Lower leg skin (tissue), 4 donors: ENCODE measurements at regions not wholly inside any gene's neighbourhood (a gene's known extent, or its start where the extent isn't known, plus 50 kb on each side); places are given as distances from the start of the nearest gene placed in this dataset.
"Not testable (repeated sequence)": the region's sequence is repeated elsewhere in the genome, so short reads cannot be mapped to it uniquely, and the experiment has no call there.

Source experiments
- DNase-seq, 2 donors: peaks; one replicate each; pipeline ENCODE4 v3.0.0-alpha.2; 2019; ENCODE audit warnings: low spot score in 2 of 2
- H3K4me3 ChIP-seq: fragments of 200-600 bp; sonication (generic); 2 replicates; pipeline ENCODE4 v1.5.1; 2017; ENCODE audit warnings: mild to moderate bottlenecking, low read depth; ENCODE audit not compliant: poor library complexity, severe bottlenecking
- POLR2A ChIP-seq, 2 donors: fragments of 450-650 bp; IDR thresholded peaks; one replicate each; pipeline ENCODE4 v1.6.1; 2016 to 2017; ENCODE audit warnings: antibody characterized with exemption in 2 of 2, mild to moderate bottlenecking in 1 of 2, moderate library complexity in 1 of 2
- WGBS, 2 donors: methylation state at CpG; one replicate each; pipeline ENCODE4 v1.1.5; 2018; 5-methylcytosine and 5-hydroxymethylcytosine counted together
- intact Hi-C: fragments of 100-400 bp; cut with DNase I; formaldehyde crosslinking; loops from one replicate; pipeline ENCODE4 v1.15.0; 2023; ENCODE audit warnings: low total_unique reads
- TF ChIP-seq, protein P1 (sequence below), 3 donors: fragments of 450-650 bp; IDR thresholded peaks; one replicate each; pipeline ENCODE4 v1.5.1; 2016; ENCODE audit warnings: antibody characterized with exemption in 3 of 3, mild to moderate bottlenecking in 3 of 3, moderate library complexity in 2 of 3

DNA sequence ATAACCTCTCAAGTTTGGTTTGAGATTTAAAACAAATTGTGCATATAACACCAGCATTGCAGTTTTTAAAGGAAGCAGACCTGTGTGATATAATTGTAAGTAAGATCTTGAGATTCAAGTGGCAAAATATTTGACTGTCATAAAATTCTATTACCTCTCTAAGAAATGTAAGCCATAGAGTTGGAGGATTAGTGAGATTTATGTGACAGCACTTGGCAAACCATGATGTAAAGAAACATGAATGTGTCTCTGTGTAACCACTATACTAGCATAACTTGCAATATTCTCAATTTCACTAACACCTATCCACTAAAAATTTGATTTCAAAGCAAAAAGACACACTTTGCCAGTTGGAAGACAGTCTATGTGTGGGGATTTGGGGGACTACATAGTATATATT, 190.2 kb upstream of the SSTR4 start:
- TF ChIP-seq, protein P1, sequence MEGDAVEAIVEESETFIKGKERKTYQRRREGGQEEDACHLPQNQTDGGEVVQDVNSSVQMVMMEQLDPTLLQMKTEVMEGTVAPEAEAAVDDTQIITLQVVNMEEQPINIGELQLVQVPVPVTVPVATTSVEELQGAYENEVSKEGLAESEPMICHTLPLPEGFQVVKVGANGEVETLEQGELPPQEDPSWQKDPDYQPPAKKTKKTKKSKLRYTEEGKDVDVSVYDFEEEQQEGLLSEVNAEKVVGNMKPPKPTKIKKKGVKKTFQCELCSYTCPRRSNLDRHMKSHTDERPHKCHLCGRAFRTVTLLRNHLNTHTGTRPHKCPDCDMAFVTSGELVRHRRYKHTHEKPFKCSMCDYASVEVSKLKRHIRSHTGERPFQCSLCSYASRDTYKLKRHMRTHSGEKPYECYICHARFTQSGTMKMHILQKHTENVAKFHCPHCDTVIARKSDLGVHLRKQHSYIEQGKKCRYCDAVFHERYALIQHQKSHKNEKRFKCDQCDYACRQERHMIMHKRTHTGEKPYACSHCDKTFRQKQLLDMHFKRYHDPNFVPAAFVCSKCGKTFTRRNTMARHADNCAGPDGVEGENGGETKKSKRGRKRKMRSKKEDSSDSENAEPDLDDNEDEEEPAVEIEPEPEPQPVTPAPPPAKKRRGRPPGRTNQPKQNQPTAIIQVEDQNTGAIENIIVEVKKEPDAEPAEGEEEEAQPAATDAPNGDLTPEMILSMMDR (IDR thresholded peaks at IDR 0.05): no peak
- TF ChIP-seq POLR2A (IDR thresholded peaks at IDR 0.05): no peak
- no peak overlapping the region for H3K4me3 ChIP-seq
- intact Hi-C loops: no loop called here
- DNase-seq: no peak

DNA sequence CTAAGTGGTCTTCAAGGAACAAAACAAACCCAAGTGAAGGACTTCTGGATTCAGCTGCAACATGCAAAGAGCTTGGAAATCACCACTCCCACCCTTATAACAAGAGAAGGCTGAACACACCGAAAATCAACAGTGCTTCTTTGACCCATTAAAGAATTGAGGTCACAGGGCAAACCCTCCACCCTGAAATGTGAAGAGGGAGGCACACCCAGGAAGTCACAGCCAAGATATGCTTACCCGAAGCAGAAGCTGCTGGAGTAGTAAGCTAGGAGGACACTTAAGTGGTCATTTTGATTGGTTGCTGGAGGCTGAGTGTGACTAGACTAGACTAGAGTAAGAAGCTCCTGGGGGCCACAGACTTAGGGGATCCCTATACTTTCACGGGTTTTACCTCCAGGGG, 188.2 kb upstream of the SSTR4 start:
- intact Hi-C loops: no loop called here
- no peak for DNase-seq
- no peak for TF ChIP-seq POLR2A (IDR thresholded peaks at IDR 0.05)
- TF ChIP-seq, protein P1 (IDR thresholded peaks at IDR 0.05): no peak
- no peak overlapping the region for H3K4me3 ChIP-seq
- WGBS, 2 donors: 68 to 75% methylated on average over 3 of the region's 3 CpGs

DNA sequence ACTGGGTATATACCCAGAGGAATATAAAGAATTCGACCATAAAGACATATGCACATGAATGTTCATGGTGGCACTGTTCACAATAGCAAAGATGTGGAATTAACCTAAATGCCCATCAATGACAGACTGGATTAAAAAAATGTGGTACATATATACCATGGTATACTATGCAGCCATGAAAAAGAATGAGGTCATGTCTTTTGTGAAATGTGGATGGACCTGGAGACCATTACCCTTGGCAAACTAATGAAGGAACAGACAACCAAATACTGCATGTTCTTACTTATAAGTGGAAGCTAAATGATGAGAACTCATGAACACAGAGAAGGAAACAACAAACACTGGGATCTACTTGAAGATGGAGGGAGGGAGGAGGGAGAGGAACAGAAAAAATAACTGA, 186.7 kb upstream of the SSTR4 start:
- 72 to 89% methylated on average over 1 of the region's 1 CpG for WGBS, 2 donors
- intact Hi-C loops: no loop called here
- DNase-seq: no peak
- TF ChIP-seq, protein P1 (IDR thresholded peaks at IDR 0.05): no peak
- no peak for TF ChIP-seq POLR2A (IDR thresholded peaks at IDR 0.05)
- H3K4me3 ChIP-seq: no peak overlapping the region

DNA sequence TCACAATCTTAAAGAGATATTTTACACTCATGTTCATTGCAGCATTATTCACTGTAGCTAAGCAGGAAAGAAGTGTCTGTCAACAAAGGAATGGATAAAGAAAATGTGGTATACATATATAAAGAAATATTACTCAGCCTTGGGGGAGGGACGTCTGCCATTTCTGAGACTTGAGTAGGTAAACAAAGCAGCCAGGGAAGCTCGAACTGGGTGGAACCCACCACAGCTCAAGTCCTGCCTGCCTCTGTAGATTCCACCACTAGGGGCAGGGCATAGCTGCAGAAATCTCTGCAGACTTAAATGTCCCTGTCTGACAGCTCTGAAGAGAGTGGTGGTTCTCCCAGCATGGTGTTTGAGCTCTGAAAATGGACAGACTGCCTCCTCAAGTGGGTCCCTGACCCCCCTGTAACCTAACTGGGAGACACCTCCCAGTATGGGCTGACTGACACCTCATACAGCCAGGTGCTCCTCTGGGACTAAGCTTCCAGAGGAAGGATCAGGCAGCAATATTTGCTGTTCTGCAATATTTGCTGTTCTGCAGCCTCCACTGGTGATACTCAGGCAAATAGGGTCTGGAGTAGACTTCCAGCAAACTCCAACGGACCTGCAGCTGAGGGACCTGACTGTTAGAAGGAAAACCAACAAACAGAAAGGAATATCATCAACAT, 183.3 kb upstream of the SSTR4 start:
- not testable (repeated sequence) for H3K4me3 ChIP-seq, DNase-seq
- 26 to 43% methylated on average over 3 of the region's 3 CpGs for WGBS, 2 donors
- intact Hi-C loops: loop anchor here (5.0 kb wide), 1 partner anchor 395 kb away; no protein-coding TSS in a partner anchor

DNA sequence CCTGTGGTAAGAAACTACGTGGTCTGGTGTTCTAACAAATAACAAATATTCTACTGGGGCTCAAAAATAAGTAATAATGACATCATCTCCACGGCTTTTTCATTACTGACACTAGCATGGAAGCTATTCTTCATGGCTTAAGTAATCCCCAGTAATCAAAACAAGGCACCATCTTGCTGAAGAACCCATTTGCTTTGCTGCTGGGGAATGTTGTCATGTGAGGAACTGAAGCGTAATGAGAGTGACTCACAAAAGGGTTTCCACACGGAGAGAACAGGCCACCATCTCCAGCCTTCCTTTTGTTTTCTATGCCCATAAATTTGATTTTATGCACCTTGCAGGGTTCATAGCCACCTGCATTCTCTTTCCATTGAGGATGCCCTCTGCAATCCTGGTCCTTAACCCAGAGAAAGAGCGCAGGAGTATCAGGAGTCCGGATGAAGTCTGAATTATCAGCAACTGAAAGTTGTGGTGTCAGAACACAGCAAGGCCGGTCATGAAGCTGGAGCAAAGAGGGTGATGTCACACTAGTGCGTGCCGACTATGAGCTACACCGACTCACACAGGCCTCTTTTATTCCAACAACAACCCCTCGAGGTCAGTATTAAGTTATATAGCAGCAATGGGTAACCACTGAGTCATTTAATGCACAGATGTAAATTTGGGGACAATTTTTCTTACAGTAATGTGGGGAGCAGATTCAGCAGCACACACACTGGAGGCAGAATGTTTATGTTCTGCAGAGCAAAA, 173.7 kb upstream of the SSTR4 start:
- TF ChIP-seq, protein P1 (IDR thresholded peaks at IDR 0.05): no peak
- TF ChIP-seq POLR2A (IDR thresholded peaks at IDR 0.05): no peak
- 71% methylated on average over 11 of the region's 11 CpGs for WGBS, 2 donors
- no peak overlapping the region for H3K4me3 ChIP-seq
- intact Hi-C loops: no loop called here
- DNase-seq: no peak

DNA sequence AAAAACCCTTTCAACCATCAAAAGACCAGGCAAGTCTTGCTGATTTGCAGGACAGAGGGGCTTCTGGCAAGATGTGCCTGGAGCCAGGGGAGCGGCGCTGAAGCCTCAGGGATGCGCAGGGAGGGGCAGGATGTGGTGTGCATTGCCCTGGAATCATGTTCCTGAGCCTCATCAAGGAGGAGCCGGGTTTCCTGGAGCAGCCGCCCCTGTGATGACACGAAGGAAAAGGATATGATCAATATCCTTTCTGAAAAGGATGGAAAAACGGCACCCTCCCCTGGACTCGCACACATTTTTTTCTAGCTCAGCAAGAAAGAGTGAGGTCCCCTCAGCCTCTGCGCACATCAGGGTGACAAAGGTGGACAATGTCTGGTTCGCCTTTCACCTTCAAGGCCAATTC, 173.1 kb upstream of the SSTR4 start:
- intact Hi-C loops: no loop called here

More for the DNA sequence above, 173.1 kb upstream of the SSTR4 start:
- 61% methylated on average over 10 of the region's 10 CpGs for WGBS, 2 donors
- no peak overlapping the region for H3K4me3 ChIP-seq
- no peak for DNase-seq
- TF ChIP-seq, protein P1 (IDR thresholded peaks at IDR 0.05): no peak
- no peak for TF ChIP-seq POLR2A (IDR thresholded peaks at IDR 0.05)
